HepG2 (cell line): ENCODE measurements at regions not wholly inside any gene's neighbourhood (a gene's known extent, or its start where the extent isn't known, plus 50 kb on each side); places are given as distances from the start of the nearest gene placed in this dataset.

Experiments
- EP300 ChIP-seq, 3 experiments: sonication (generic) in 1 of 3; formaldehyde crosslinking in 1 of 3; IDR thresholded peaks; 2 replicates each; pipeline versions ENCODE4 v1.5.1 to v1.6.1; 2011 to 2020; ENCODE audit warnings: low read depth in 2 of 3, low read length in 2 of 3, borderline replicate concordance in 1 of 3, improper control_type of control experiment in 1 of 3, mild to moderate bottlenecking in 1 of 3, missing genetic modification reagents in 1 of 3, moderate library complexity in 1 of 3
- KAT7 ChIP-seq: IDR thresholded peaks from 2 replicates; pipeline ENCODE4 v1.6.1; 2018; ENCODE audit warnings: borderline replicate concordance, missing compliant biosample characterization
- SRY ChIP-seq: sonication (generic); formaldehyde crosslinking; IDR thresholded peaks from 2 replicates; pipeline ENCODE4 v1.8.0; 2022; ENCODE audit warnings: mild to moderate bottlenecking, missing genetic modification reagents
- ZNF543 ChIP-seq: sonication (generic); formaldehyde crosslinking; IDR thresholded peaks from 2 replicates; pipeline ENCODE4 v1.4.0; 2020; ENCODE audit warnings: mild to moderate bottlenecking, missing genetic modification reagents
- ZNF547 ChIP-seq: sonication (generic); formaldehyde crosslinking; IDR thresholded peaks from 2 replicates; pipeline ENCODE4 v1.5.1; 2020; ENCODE audit warnings: mild to moderate bottlenecking, missing genetic modification reagents
- ZNF629 ChIP-seq: sonication (generic); formaldehyde crosslinking; conservative IDR thresholded peaks from 2 replicates; pipeline ENCODE4 v1.5.0; 2020; ENCODE audit warnings: missing genetic modification reagents
- ZNF644 ChIP-seq: IDR thresholded peaks from 2 replicates; pipeline ENCODE4 v1.6.1; 2016; ENCODE audit warnings: low read depth
- ZNF749 ChIP-seq: sonication (generic); formaldehyde crosslinking; IDR thresholded peaks from 2 replicates; pipeline ENCODE4 v1.8.0; 2022; ENCODE audit warnings: mild to moderate bottlenecking, missing genetic modification reagents, moderate library complexity, borderline replicate concordance

DNA sequence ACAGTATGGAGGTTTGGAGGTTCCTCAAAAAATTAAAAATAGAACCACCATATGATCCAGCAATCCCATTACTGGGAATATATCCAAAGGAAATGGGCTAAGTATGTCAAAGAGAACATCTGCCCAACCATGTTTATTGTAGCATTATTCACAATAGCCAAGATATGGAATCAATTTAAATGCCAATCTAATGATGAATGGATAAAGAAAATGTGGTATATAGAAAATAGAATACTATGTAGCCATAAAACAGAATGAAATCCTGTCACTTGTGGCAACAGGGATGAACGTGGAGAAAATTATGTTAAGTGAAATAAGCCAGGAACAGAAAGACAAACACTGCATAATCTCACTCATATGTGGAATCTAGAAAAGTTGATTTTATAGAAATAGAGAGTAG, 201.7 kb upstream of the AJAP1 start:
- TF ChIP-seq EP300 (IDR thresholded peaks at IDR 0.05; ENCODE audit: low read depth in 2 of 2, low read length in 2 of 2) (no peak), EP300 (CRISPR knock-in tag; IDR thresholded peaks at IDR 0.05; ENCODE audit: borderline replicate concordance) (no peak), ZNF749 (CRISPR knock-in tag) (no peak), KAT7 (no peak), SRY (CRISPR knock-in tag) (no peak), ZNF543 (CRISPR knock-in tag) (no peak), ZNF629 (CRISPR knock-in tag) (no peak), ZNF644 (no peak), ZNF547 (CRISPR knock-in tag) (no peak)
